ENCODE measurements at regions not wholly inside any gene's neighbourhood (a gene's known extent, or its start where the extent isn't known, plus 50 kb on each side); places are given as distances from the start of the nearest gene placed in this dataset.

DNA sequence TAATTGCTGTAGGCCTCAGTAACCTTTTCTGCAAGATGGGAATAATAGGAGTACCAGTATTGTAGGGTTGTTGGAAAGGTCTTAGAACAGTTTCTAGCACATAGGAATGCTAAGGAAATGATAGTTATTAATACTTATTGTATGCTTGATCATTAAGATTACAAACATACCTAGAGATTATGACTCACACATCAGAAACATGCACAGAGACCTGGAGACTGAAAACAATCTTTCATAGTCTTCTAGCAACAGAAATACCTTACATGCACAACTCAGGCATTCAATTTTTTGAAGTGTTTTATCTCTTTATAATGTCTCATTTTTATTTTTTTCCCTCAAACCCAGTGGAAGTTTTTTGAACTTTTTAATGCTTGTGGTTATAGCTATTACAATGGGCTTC is 104.4 kb upstream of the ZBTB20 start:
- no peak overlapping the region for H3K4me3 ChIP-seq
- no peak for ATAC-seq

DNA sequence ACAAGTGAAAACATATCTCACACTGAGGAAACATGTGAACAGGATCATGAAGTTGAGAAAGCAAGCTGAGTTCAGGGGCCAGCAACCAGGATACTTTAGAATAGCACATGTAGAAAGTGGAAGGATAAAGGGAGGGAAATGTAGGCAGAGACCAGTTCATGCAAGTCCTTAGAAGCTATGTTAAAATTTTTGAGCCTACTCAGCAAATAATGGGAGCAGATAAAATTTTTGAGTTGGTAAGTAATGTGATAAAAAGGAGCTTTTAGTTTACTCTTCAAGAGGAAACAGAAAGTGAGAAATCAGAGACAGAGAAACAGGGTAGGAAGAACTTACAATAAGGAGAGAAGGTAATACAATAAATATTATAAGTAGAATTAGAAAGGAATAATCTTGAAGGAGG is 105.6 kb upstream of the ZBTB20 start:
- no peak overlapping the region for H3K27ac ChIP-seq
- no peak for TF ChIP-seq POLR2A (IDR thresholded peaks at IDR 0.05)
- TF ChIP-seq, protein P1, sequence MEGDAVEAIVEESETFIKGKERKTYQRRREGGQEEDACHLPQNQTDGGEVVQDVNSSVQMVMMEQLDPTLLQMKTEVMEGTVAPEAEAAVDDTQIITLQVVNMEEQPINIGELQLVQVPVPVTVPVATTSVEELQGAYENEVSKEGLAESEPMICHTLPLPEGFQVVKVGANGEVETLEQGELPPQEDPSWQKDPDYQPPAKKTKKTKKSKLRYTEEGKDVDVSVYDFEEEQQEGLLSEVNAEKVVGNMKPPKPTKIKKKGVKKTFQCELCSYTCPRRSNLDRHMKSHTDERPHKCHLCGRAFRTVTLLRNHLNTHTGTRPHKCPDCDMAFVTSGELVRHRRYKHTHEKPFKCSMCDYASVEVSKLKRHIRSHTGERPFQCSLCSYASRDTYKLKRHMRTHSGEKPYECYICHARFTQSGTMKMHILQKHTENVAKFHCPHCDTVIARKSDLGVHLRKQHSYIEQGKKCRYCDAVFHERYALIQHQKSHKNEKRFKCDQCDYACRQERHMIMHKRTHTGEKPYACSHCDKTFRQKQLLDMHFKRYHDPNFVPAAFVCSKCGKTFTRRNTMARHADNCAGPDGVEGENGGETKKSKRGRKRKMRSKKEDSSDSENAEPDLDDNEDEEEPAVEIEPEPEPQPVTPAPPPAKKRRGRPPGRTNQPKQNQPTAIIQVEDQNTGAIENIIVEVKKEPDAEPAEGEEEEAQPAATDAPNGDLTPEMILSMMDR (IDR thresholded peaks at IDR 0.05), result no peak
- TF ChIP-seq POLR2AphosphoS5 (IDR thresholded peaks at IDR 0.05), result no peak
- no peak for TF ChIP-seq EP300 (IDR thresholded peaks at IDR 0.05)
- H3K9me3 ChIP-seq, result peaks cover 0 to 34% (median 0%) of the 10 kb centered on the region in 3 donors
- no peak overlapping the region for H3K4me3 ChIP-seq
- no peaks in the 10 kb centered on the region for H3K36me3 ChIP-seq
- no peaks in the 10 kb centered on the region for H3K4me1 ChIP-seq
- no peaks in the 10 kb centered on the region for H3K27me3 ChIP-seq
- ATAC-seq, result no peak

More for the DNA sequence above, 104.4 kb upstream of the ZBTB20 start:
- no peaks in the 10 kb centered on the region for H3K4me1 ChIP-seq
- peaks cover 0 to 24% (median 0%) of the 10 kb centered on the region in 3 donors for H3K9me3 ChIP-seq
- H3K27me3 ChIP-seq, result no peaks in the 10 kb centered on the region
- TF ChIP-seq POLR2A (IDR thresholded peaks at IDR 0.05), result no peak
- no peak for TF ChIP-seq POLR2AphosphoS5 (IDR thresholded peaks at IDR 0.05)
- no peak for TF ChIP-seq EP300 (IDR thresholded peaks at IDR 0.05)
- TF ChIP-seq, protein P1 (IDR thresholded peaks at IDR 0.05), result no peak
- no peak overlapping the region for H3K27ac ChIP-seq
- H3K36me3 ChIP-seq, result no peaks in the 10 kb centered on the region

GRCh38 chr3:115254492-115255196 is 107.6 kb upstream of the ZBTB20 start:
- Histone ChIP-seq H3K36me3 (no peaks in the 10 kb centered on the region), H3K9me3 (peaks cover 0 to 44% (median 0%) of the 10 kb centered on the region in 3 donors), H3K27me3 (no peaks in the 10 kb centered on the region), H3K27ac (no peak overlapping the region), H3K4me1 (no peaks in the 10 kb centered on the region), H3K4me3 (no peak overlapping the region)
- no peak for ATAC-seq
- TF ChIP-seq EP300 (IDR thresholded peaks at IDR 0.05) (no peak), POLR2AphosphoS5 (IDR thresholded peaks at IDR 0.05) (no peak), POLR2A (IDR thresholded peaks at IDR 0.05) (no peak)
- TF ChIP-seq, protein P1 (IDR thresholded peaks at IDR 0.05), result no peak
- 17% methylated on average over 1 of the region's 23 CpGs; no CpG with 5 or more reads in 1 of the 2 donors for WGBS, 2 donors (ENCODE audit: low coverage in 1 of 2)

DNA sequence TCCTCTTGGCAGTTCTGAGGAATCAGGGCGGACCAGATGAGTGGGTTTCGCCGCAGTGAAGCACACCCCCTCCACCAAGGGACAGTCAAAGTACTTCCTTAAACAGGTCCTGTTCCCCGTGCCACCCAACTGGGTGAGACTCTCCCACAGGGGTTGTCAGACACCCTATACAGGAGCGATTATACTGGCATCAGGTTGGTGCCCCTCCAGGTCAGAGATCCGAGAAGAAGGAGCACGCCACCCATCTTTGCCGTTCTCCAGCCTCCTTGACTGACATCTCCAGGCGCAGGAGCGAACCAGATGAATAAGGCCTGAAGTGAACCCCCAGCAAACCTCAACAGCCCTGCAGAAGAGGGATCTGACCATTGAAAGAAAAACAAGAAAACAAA is 108.1 kb upstream of the ZBTB20 start:
- Histone ChIP-seq H3K27ac (no peak overlapping the region), H3K9me3 (peaks cover 0 to 48% (median 0%) of the 10 kb centered on the region in 3 donors), H3K36me3 (no peaks in the 10 kb centered on the region), H3K4me1 (no peaks in the 10 kb centered on the region), H3K27me3 (no peaks in the 10 kb centered on the region), H3K4me3 (no peak overlapping the region)
- ATAC-seq, result no peak
- 80% methylated on average over 1 of the region's 10 CpGs; no CpG with 5 or more reads in 1 of the 2 donors for WGBS, 2 donors (ENCODE audit: low coverage in 1 of 2)
- TF ChIP-seq POLR2A (IDR thresholded peaks at IDR 0.05) (no peak), POLR2AphosphoS5 (IDR thresholded peaks at IDR 0.05) (no peak), EP300 (IDR thresholded peaks at IDR 0.05) (no peak)
- TF ChIP-seq, protein P1 (IDR thresholded peaks at IDR 0.05), result no peak

DNA sequence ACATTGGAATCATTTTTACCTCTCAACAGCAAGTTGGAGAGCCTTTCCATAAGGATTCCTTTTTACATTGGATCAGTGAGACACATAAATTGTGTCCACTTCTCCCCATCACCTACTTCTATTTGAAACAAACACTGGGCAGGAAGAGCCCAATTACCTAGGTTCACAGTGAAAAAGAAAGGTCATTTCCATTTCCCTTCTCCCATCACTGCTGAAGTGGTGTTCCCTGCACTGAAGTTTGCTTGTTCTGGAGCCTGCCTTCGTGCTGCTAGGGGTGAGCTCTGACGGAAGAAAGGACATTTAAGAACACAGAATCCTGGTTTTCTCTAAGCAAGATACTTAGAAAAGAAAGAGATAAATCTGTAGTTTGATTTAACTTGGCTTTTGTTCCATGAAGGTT is 123.8 kb upstream of the ZBTB20 start:
- H3K27me3 ChIP-seq, result no peaks in the 10 kb centered on the region
- no peak overlapping the region for H3K27ac ChIP-seq
- 25 to 84% methylated on average over 2 of the region's 2 CpGs for WGBS, 2 donors (ENCODE audit: low coverage in 1 of 2)
- no peak for TF ChIP-seq POLR2AphosphoS5 (IDR thresholded peaks at IDR 0.05)
- TF ChIP-seq, protein P1 (IDR thresholded peaks at IDR 0.05), result no peak
- TF ChIP-seq EP300 (IDR thresholded peaks at IDR 0.05), result no peak
- no peak for TF ChIP-seq POLR2A (IDR thresholded peaks at IDR 0.05)
- no peak for ATAC-seq
- no peaks in the 10 kb centered on the region for H3K9me3 ChIP-seq
- H3K36me3 ChIP-seq, result no peaks in the 10 kb centered on the region
- no peak overlapping the region for H3K4me3 ChIP-seq
- no peaks in the 10 kb centered on the region for H3K4me1 ChIP-seq
